GM11168 (cell line): ENCODE measurements at regions not wholly inside any gene's neighbourhood (a gene's known extent, or its start where the extent isn't known, plus 50 kb on each side); places are given as distances from the start of the nearest gene placed in this dataset.

Experiments used
- in situ Hi-C: fragments of 300-500 bp; cut with MboI; formaldehyde crosslinking; loops from one replicate; pipeline ENCODE4 v1.12.0; 2022; ENCODE audit warnings: low sequenced_read_pairs; ENCODE audit not compliant: unreplicated experiment

DNA sequence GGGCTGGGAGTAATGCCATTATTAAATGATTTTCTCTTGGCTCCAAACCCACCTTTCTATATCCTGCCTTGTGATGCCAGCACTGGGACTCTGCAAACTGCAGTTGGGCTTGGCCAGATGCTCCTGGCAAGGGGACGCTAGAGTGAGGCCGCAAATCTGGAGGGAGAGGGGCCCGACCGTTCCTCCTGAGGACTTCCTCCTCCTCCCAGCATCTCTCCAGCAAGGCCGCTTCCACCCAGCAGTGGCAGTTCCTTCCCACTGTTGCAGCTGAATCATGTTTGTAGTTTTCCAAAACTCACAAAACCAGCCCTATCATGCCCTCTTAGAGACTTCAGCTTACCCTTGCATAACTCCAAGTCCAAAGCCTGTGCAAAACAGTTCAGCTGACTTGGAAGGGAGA is 244.4 kb downstream of the FOXA2 start:
- in situ Hi-C loops, result loop anchor here (5.0 to 10.0 kb wide), 2 partner anchors 247 to 355 kb away; no protein-coding TSS in a partner anchor

DNA sequence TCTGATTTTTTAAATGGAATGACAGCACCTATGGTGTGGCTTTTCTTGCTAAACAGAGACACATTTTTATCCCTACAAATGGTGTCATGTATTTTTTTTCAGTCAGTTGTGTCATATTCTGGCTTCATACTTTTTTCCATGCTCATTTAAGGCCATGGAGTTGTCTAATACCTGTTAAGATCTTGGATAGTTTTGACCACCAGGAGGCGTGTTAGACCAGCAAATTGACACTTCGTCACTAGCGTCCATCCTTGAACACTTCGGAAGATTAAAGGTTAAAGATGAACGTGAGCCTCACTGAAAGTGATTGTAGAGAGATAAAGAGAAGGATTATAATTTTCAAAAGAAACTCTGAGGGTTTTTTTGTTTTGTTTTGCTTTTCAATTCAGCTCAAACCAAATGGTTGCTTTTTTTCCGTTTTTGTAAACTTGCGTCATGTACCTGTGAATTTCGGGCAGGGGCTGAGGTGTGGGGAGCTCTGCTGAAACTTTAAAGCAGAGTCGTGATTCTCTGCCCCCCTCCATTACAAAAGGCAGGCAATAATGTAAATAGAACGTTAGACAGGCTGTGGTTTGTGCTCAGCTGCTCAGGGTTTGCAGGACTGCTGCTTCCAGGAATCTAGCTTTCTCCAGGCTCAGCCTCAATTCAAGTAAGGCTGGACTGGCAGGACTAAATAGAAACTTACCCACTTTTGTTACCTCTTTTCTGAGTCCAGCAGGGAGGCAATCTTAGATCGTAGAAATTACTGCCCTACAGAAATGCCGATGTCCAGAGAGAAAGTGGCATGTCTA is 245.1 kb downstream of the FOXA2 start:
- in situ Hi-C loops, result loop anchor here (5.0 to 10.0 kb wide), 2 partner anchors 248 to 356 kb away; no protein-coding TSS in a partner anchor

GRCh38 chr20:22338140-22338708 is 246.1 kb downstream of the FOXA2 start:
- in situ Hi-C loops, result loop anchor here (5.0 to 10.0 kb wide), 2 partner anchors 249 to 357 kb away; no protein-coding TSS in a partner anchor

- in situ Hi-C loops, result loop anchor here (5.0 to 10.0 kb wide), 2 partner anchors 252 to 360 kb away; no protein-coding TSS in a partner anchor
Observed at GRCh38 chr20:22335210-22335609, 249.2 kb downstream of the FOXA2 start.

- in situ Hi-C loops, result loop anchor here (10.0 kb wide), 1 partner anchor 361 kb away; no protein-coding TSS in a partner anchor
Observed at GRCh38 chr20:22333885-22334545, 250.4 kb downstream of the FOXA2 start.

GRCh38 chr20:22324505-22324904 is 259.9 kb downstream of the FOXA2 start:
- in situ Hi-C loops, result no loop called here

DNA sequence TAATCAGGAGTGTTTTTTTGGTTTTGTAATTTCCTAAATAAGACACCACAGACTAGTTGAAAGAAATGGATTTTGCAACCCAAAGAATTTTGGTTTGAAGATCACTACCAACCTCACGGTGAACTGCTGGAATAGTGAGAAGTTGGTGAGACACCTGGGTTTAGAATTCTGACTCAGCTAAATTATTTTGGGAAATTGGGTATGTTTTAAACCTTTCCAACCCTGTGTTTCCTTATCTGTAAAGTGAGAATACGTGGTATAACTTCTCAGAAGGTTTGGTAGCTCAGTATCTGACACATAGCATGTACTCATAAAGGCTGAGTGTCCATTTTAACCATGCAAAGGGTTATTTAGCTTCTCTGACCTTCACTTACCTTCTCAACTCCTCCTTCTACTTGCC is 261.9 kb downstream of the FOXA2 start:
- in situ Hi-C loops, result no loop called here

DNA sequence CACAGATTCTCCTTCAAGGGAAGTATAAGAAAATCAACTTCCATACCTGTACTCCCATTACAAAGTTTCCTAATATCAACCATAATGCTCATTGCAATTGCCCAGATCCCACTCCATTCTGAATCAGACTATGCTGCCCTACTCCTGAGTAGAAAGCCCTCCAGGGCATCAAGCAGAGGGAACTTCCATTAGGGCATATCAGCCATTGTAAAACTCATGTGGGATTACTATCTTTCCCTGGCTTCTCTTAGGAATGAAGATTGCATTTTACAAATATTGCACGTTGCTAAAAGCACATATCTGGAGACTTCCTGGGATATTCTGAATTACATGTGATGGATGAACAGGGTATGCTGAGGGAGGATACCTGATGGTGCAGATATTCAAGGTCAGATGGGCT is 263.2 kb downstream of the FOXA2 start:
- in situ Hi-C loops, result no loop called here

- in situ Hi-C loops, result no loop called here
Observed at GRCh38 chr20:22320245-22320915, 264.0 kb downstream of the FOXA2 start.

- in situ Hi-C loops, result no loop called here
Observed at GRCh38 chr20:22315771-22316170, 268.6 kb downstream of the FOXA2 start.

DNA sequence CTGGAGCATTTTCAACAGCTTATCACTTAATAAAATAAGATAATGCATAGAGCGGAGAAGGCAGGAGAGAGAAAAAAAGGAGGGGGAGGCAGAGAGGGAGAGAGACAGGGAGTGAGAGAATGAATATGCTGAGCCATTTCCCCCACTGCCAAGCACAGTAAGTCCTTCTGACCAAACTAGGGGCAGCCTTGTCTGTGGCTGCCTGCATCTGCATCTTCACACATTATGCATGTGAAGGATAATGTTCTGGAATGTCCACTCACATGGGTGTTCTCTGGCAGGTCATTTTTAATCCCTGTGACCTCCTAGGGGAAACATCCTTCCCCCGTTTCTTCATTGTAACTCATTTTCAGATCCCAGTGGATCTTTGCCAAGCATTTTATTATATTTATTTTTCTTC is 269.3 kb downstream of the FOXA2 start:
- in situ Hi-C loops, result no loop called here

GRCh38 chr20:22312744-22313346 is 271.5 kb downstream of the FOXA2 start:
- in situ Hi-C loops, result no loop called here

GRCh38 chr20:22308934-22309333 is 275.4 kb downstream of the FOXA2 start:
- in situ Hi-C loops, result no loop called here

DNA sequence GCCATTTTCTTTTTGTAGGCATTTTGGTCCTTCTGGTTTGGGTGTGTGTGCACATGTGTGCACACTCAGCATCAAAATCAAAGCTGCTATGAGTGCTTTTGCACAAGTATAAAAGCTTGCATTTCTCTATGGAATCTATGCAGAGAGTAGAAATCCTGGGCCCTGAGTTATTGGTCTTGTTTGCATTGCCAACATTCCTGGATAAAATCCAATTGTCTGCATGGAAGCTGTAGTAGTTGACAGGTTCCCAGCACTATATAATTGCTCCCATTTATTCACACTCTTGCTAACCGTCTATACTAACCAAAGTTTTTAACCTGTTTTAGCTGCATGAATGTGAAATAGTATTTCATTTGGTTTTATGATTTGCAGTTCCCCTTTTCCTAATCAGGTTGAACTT is 277.0 kb downstream of the FOXA2 start:
- in situ Hi-C loops, result no loop called here

DNA sequence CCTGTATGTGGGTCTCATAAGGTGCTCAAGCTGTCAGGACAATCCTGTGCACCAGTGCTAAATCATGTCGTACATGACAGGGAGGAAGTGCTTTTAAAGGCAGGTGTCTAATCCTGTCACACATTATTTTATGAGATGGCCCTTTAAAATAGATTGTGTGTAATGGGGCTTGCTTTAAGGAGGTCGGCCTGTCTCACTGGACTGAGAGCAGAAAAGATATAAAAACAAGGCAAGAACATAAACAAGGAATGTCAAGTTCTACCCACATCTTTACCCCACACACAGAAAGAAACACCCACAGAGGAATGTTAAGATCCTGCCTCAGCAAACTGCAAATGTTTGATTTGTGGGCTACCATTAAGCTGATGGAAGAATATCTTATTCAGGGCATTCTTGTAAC is 279.0 kb downstream of the FOXA2 start:
- in situ Hi-C loops, result no loop called here

DNA sequence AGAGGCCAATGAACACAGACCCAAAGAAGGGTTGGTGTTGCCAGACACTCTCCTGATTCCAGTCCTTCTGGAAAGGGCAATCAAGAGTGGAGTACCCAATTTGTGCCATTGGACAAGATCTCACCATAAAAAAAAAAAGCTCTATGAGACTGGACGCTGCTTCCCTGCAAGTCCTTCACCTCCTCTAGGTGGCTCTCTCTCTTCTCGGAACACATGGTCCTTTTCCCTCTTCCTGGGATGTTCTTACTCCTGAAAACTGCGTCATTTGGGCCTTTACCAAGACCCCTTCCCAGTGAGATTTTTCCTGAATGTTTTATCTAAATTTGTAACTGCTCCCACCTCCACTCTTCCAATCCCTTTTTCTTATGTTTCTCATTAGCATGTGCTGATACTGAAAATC is 280.8 kb downstream of the FOXA2 start:
- in situ Hi-C loops, result no loop called here

DNA sequence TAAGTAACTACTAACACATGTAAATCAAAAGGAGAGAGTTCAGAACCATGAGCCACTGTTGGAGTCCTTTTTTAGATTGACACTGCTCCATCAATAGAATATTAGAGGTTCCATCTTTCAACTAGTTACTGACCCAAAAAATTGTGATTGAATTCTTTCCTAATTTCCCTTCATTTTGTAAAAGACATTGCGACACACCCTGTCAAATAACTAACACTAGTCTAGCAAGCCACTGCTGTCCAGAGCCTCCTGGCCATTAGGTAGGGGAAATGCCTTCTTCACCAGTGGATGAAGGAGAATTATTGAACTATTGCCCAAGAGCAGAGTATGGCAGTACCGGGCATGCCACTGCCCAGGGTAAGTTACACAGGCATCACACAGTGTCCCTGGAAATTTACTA is 282.3 kb downstream of the FOXA2 start:
- in situ Hi-C loops, result no loop called here

- in situ Hi-C loops, result no loop called here
Observed at GRCh38 chr20:22293886-22294285, 290.5 kb downstream of the FOXA2 start.

GRCh38 chr20:22289442-22289841 is 294.9 kb downstream of the FOXA2 start:
- in situ Hi-C loops, result no loop called here

GRCh38 chr20:22288957-22289356 is 295.4 kb downstream of the FOXA2 start:
- in situ Hi-C loops, result no loop called here
